SKM-1 treated with dmso at 0.1 percent for 144 hours (cell line): ENCODE measurements at regions not wholly inside any gene's neighbourhood (a gene's known extent, or its start where the extent isn't known, plus 50 kb on each side); places are given as distances from the start of the nearest gene placed in this dataset.
"Not testable (repeated sequence)": the region's sequence is repeated elsewhere in the genome, so short reads cannot be mapped to it uniquely, and the experiment has no call there.

Experiments
- DNase-seq: peaks from one replicate; lab custom pipeline; 2025; ENCODE audit not compliant: unreplicated experiment; lab: John Stamatoyannopoulos, UW

DNA sequence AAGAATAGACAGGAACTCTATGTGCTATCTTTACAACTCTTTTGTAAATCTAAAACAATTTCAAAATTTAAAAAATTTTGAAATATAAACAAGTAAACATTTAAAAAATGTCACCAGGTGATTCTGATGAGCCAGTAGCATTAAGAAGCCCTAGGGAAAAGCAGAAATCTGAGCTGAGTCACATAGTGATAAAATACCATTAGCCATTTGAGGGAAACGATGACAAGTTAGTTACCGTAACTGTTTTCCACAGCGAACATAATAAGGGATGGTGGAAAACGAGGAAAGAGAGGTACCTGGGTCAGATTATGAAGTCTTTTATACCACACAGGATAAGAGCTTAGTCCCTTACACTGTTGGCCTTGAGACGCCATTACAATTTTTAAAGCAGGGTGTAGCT, 55.5 kb downstream of the PRR15 start:
- no peak for DNase-seq

DNA sequence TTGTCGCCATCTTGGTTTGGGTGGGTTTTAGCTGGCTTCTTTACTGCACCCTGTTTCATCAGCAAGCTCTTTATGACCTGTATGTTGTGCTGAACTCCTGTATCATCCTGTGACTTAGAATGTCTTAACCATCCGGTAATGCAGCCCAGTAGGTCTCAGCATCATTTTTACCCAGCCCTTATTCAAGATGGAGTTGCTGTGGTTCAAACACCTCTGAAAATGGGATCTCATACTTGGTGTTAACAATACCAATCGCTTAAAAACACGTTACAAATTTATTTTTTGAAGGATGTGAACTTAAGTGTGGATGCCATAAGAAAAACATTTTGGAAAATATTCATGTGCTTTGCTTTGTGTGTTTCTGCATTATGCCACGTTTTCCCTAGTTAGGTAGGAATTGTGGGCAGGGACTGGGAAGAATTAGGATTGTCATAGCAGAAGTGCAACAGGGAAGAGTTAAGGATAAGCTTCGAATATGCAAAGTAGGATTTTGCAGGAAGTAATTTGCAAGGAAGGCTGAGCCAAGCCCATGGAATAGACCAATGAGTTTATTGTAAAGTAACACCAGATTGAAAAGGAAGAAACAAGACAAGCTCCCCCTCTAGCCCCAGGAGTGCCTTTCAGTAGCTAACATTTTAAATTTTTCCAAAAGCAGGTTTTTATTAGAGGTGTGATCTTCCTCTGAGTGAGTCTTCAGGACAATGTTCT, 56.4 kb downstream of the PRR15 start:
- DNase-seq = no peak

GRCh38 chr7:29620556-29620930, 56.9 kb downstream of the PRR15 start:
- DNase-seq = no peak

- DNase-seq = no peak
Observed at GRCh38 chr7:29622335-29623265, 59.0 kb downstream of the PRR15 start.

- no peak for DNase-seq
Observed at GRCh38 chr7:29623973-29624372, 60.3 kb downstream of the PRR15 start.

- DNase-seq = no peak
Observed at GRCh38 chr7:29626730-29627129, 63.1 kb downstream of the PRR15 start.

GRCh38 chr7:29627631-29628030, 64.0 kb downstream of the PRR15 start:
- DNase-seq = no peak

DNA sequence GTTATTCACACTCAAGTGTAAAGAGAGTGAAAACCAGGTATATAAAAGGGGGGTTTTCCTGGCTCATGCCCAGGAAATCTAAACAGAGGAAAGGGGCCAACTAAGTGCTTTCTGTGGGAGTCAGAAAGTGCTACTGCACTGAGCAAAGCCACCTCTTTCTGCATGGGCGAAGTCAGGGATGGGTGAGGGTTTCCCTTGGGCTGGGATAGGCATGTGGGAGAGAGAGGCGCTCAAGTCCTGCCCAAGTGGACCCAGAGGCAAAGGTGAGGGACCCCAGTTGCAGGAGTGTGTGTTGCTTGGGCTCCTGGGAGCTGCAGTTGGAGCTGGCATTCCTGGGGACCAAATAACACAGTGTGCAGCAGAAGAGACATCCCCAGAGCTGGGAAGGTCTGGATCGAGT, 65.9 kb downstream of the PRR15 start:
- no peak for DNase-seq

DNA sequence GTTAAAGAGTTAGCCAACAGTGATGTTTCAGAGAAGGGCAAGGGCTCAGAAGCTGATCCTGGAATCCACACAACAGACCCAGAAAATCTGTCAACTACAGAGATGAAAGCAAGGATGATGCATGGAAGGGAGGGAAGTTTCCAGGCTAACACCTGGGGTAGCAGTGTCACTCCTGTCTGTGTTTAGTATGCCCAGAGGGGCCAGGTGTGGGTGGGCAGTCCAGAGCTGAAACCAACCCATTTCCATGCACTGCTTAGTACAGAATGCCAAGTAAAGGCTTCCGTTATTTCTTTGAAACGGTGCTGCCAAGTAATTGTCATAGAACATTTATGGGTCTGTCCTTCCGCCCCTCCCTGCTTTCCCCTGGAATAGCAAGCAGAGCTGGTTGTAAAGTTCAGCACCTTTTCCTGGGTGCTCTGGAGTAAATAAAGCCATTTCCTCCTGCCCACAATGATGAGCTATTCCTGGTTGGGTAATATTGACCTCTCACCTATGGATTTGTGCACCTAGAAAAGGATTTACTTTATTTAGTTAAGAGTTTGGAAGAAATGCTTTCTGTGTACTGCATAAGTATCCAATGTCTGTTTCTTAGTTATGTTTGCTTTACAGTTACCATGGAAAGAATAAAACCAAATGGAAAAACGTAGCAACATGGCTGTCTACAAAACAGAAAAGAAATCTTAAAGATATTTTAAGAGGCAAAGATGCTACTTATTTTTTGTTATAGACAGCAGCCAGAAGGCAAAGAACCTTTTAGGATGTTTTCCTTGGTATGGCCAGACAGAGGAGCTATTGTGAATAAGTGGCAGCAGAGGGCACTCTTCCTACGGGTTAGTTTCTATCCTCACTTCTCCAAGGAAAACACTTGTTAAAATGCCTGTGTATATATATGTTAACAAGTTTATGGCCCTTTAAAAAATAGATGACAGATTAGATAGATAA, 71.7 kb downstream of the PRR15 start:
- DNase-seq = peak; percentile 56

GRCh38 chr7:29636009-29636351, 72.3 kb downstream of the PRR15 start:
- no peak for DNase-seq

- no peak for DNase-seq
Observed at GRCh38 chr7:29637374-29637773, 73.7 kb downstream of the PRR15 start.

- DNase-seq = not testable (repeated sequence)
Observed at GRCh38 chr7:29638841-29639240, 75.2 kb downstream of the PRR15 start.

- DNase-seq = no peak
Observed at GRCh38 chr7:29639386-29639785, 75.8 kb downstream of the PRR15 start.

GRCh38 chr7:29639886-29640595, 76.4 kb downstream of the PRR15 start:
- DNase-seq = no peak

GRCh38 chr7:29641651-29642050, 78.0 kb downstream of the PRR15 start:
- no peak for DNase-seq

DNA sequence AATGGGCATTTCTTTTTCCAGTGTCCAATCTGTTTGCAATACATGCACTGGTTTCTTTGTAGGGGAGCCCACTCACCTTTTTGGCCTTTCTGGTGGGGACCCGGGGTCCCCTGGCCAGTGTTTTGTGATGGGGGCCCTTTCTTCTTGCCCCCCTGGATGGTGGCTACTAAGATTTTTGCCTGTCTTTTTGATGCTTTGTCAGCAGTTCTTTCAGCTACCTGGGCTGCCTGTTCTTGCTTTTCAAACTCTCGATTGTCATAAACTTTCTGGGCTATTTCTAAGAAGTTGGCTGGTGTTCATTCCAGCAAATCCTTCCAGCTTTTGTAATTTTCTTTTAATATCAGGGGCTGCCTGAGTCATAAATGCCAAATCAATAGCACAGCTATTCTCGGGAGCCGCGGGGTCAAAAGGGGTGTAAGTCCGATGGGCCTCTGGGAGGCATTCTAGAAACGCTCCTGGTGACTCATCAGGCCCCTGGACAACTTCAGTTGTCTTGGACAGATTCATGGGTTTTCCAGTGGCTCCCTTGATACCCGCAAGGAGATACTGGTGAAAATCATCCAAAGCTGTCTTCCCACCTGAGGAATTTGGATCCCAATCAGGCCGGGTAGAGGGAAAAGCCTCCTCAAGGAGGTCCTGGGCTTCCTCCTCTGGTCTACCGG, 79.0 kb downstream of the PRR15 start:
- DNase-seq = no peak

- not testable (repeated sequence) for DNase-seq
Observed at GRCh38 chr7:29646116-29646515, 82.5 kb downstream of the PRR15 start.

DNA sequence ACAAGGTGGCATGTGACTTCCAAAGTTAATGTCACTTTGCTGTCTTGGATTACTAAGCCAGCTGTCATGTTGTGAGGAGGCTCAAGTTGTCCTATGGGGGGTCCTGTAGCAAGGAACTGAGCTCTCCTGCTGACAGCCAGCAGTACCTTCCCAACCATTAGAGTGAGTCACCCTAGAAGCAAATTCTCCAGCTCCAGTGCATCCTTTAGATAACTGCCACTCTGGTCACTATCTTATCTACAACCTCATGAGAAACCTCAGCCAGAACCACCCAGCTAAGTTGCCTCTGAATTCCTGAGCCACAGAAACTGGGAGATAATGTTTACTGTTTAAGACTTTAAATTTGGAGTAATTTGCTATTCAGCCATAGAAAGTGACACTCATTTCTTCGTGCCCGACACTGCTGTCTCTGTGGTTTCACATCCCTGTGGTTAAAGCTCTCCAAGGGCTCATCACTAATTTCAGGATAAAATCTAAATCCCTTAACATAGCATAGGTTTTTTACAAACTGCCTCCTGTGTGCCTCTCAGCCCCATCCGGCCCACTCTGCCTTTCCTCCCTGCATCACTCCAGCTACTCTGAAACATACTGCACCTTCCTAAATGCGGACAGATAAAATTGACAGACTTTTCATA, 83.5 kb downstream of the PRR15 start:
- DNase-seq = no peak

DNA sequence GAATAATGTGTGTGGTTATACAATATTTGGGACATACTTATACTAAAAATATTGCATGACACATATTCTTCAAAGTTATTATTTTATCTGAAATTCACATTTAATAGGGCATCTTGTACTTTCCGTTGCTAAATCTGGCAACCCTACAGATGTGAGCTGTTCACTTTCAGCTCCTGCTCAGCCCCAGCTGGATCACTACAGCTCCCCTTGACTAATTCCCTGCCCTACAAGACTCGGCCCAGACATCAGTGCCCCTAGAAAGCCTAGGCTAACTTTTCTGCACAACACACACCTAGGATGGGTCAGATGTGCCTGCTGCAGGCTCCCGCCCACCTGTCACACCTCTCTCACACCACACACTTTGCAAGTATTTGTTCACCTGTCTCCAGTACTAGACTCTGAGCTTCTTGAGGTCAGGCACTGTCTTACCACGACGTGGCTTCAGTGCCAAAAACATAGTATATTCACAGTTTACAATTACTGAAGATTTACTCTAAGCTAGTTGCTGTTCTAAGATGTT, 84.1 kb downstream of the PRR15 start:
- DNase-seq = not testable (repeated sequence)
